Thoracic aorta (tissue), 2 donors: ENCODE measurements at regions not wholly inside any gene's neighbourhood (a gene's known extent, or its start where the extent isn't known, plus 50 kb on each side); places are given as distances from the start of the nearest gene placed in this dataset.

ENCODE experiments used
- ATAC-seq: fragments of 150-250 bp; one replicate; pipeline ENCODE4 v1.8.0; 2017; ENCODE audit warnings: low read depth; ENCODE audit not compliant: insufficient number of reproducible peaks, low FRiP score
- DNase-seq: peaks from one replicate; pipeline ENCODE4 v3.0.0-alpha.2; 2020; ENCODE audit warnings: low spot score
- H3K27ac ChIP-seq, 2 donors: fragments of 200-600 bp; sonication (generic); 1 replicate in 1 of 2; 2 replicates in 1 of 2; pipeline ENCODE4 v1.5.1; 2016; ENCODE audit warnings: mild to moderate bottlenecking in 2 of 2, moderate library complexity in 2 of 2
- H3K27me3 ChIP-seq: fragments of 200-600 bp; sonication (generic); replicated peaks from 2 replicates; pipeline ENCODE4 v1.6.0; 2016; ENCODE audit warnings: mild to moderate bottlenecking; ENCODE audit not compliant: insufficient read depth
- H3K36me3 ChIP-seq: fragments of 200-600 bp; sonication (generic); one replicate; pipeline ENCODE4 v1.5.1; 2016
- H3K4me1 ChIP-seq, 2 donors: fragments of 200-600 bp; sonication (generic); 1 replicate in 1 of 2; 2 replicates in 1 of 2; pipeline versions ENCODE4 v1.5.1 to v1.6.0; 2016; ENCODE audit warnings: low read depth in 2 of 2, mild to moderate bottlenecking in 1 of 2; ENCODE audit not compliant: control insufficient read depth in 1 of 2
- H3K4me3 ChIP-seq: fragments of 200-600 bp; sonication (generic); 2 replicates; pipeline ENCODE4 v1.5.1; 2016; ENCODE audit warnings: mild to moderate bottlenecking
- H3K9me3 ChIP-seq: fragments of 200-600 bp; sonication (generic); 2 replicates; pipeline ENCODE4 v1.5.1; 2016
- CTCF ChIP-seq: fragments of 200-600 bp; sonication (generic); IDR thresholded peaks from one replicate; pipeline ENCODE4 v1.5.1; 2019; ENCODE audit warnings: antibody characterized with exemption

- H3K27me3 ChIP-seq: no peaks in the 10 kb centered on the region
Observed at GRCh38 chr7:84533182-84533581, 338.6 kb upstream of the SEMA3A start.

GRCh38 chr7:84532196-84532595 lies 337.6 kb upstream of the SEMA3A start:
- no peak overlapping the region for H3K4me3 ChIP-seq
- H3K27me3 ChIP-seq: no peaks in the 10 kb centered on the region
- DNase-seq (no peak), ATAC-seq (no peak)
- no peaks in the 10 kb centered on the region for H3K36me3 ChIP-seq
- no peak overlapping the region for H3K27ac ChIP-seq
- no peaks in the 10 kb centered on the region for H3K9me3 ChIP-seq
- no peak for TF ChIP-seq CTCF
- H3K4me1 ChIP-seq: peaks cover 0 to 5% of the 10 kb centered on the region in 2 donors

More at GRCh38 chr7:84533182-84533581, 338.6 kb upstream of the SEMA3A start:
- TF ChIP-seq CTCF: no peak
- Histone ChIP-seq H3K4me3 (no peak overlapping the region), H3K9me3 (no peaks in the 10 kb centered on the region), H3K36me3 (no peaks in the 10 kb centered on the region), H3K4me1 (peaks cover 2 to 5% of the 10 kb centered on the region in 2 donors), H3K27ac (no peak overlapping the region)
- no peak for DNase-seq
- ATAC-seq: no peak

- no peak for TF ChIP-seq CTCF
- Histone ChIP-seq H3K4me3 (no peak overlapping the region), H3K36me3 (no peaks in the 10 kb centered on the region), H3K27me3 (no peaks in the 10 kb centered on the region), H3K27ac (no peak overlapping the region), H3K9me3 (no peaks in the 10 kb centered on the region), H3K4me1 (peaks cover 0 to 5% of the 10 kb centered on the region in 2 donors)
- DNase-seq (no peak), ATAC-seq (no peak)
Observed at GRCh38 chr7:84529480-84530205, 335.1 kb upstream of the SEMA3A start.

GRCh38 chr7:84528756-84529479 lies 334.3 kb upstream of the SEMA3A start:
- Histone ChIP-seq H3K27ac (no peak overlapping the region), H3K27me3 (no peaks in the 10 kb centered on the region), H3K4me1 (peaks cover 0 to 5% of the 10 kb centered on the region in 2 donors), H3K9me3 (no peaks in the 10 kb centered on the region), H3K36me3 (no peaks in the 10 kb centered on the region), H3K4me3 (no peak overlapping the region)
- ATAC-seq (no peak), DNase-seq (no peak)
- TF ChIP-seq CTCF: no peak
